Heart left ventricle (tissue), 13 donors: ENCODE measurements at regions not wholly inside any gene's neighbourhood (a gene's known extent, or its start where the extent isn't known, plus 50 kb on each side); places are given as distances from the start of the nearest gene placed in this dataset.

Source experiments
- CTCF ChIP-seq, 12 donors: fragments of 200-600 bp; sonication (generic) in 4 of 12; IDR thresholded peaks; one replicate each; pipeline versions ENCODE4 v1.5.0 to v1.8.0; 2018 to 2022; ENCODE audit warnings: antibody characterized with exemption in 12 of 12, mild to moderate bottlenecking in 5 of 12
- POLR2A ChIP-seq, 2 donors: fragments of 450-650 bp; IDR thresholded peaks; one replicate each; pipeline ENCODE4 v1.6.1; 2017; ENCODE audit warnings: antibody characterized with exemption in 2 of 2, mild to moderate bottlenecking in 2 of 2, moderate library complexity in 2 of 2
- donor health status: ischemic (EF 13 %, LVEDD 7.1; RV severe dilation, severe dysfunction).
- donor health status: DM: no; HTN: yes; CAD: no.
- donor health status: DM: no; HTN: no; CAD: no.
- donor health status: ischemic (EF 25% LVEDD 6.9; RV normal size, moderate dysfunction).
- donor health status: ischemic (EF 25% LVEDD 5.7; RV mildly dilated, moderate dysfunction).
- donor health status: ischemic (EF 35%, LVEDD 5.7; RV mildly dilated, moderate dysfunction).
- donor health status: nonischemic (EF 11% LVEDD 7.7; RV severe dilation, severe dysfunction).
- donor health status: DM: yes; HTN: yes; CAD: no.
- donor health status: PGD.
- donor health status: ischemic (EF 29% LVEDD 5.4; RV normal size, mild dysfunction).
- donor health status: nonischemic (EF 23%, LVEDD 6.1; RV moderate dilation, normal function).

- TF ChIP-seq POLR2A (IDR thresholded peaks at IDR 0.05), result no peak
- TF ChIP-seq CTCF (IDR thresholded peaks at IDR 0.05), result no peak
Measured at GRCh38 chr20:52915564-52915963, 56.6 kb upstream of the TSHZ2 start.
